Fibroblast of upper back skin (primary cell): ENCODE measurements at regions not wholly inside any gene's neighbourhood (a gene's known extent, or its start where the extent isn't known, plus 50 kb on each side); places are given as distances from the start of the nearest gene placed in this dataset.

ENCODE experiments used
- DNase-seq: peaks from one replicate; pipeline ENCODE4 v3.0.0-alpha.2; 2013

DNA sequence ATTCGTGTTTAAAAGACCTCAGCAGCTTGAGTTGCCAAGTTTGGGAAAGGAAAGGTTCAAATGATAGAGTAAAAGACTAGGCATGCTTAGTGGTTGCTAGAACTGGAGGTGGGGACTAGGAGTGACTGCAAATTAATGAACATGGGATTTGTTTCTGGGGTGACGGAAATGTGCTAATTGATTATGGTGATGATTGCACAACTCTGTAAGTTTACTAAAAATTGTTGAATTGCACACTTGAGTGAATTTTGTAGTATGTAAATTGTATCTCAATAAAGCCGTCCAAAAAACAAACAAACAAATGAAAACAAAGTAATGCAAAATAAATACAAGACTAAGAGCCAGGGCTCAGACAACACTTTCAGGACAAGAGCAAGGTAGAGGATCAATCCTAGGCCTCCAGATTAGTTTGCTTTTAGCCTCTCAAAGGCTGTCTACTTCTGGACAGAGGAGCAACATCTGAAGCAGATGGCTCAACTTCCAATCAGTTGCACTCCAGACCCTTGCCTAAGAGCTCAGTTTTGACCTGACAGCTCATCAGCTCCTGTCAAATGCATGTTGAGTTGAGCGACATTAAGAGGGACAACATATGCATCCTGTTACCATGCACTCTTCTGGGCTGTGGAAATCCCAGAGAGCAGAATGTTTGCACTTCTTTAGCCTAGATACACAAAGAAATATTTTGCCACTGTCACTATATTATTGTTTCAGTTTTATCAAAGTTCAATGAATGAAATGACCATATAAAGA lies 111.2 kb upstream of the ASIC2 start:
- no peak for DNase-seq

DNA sequence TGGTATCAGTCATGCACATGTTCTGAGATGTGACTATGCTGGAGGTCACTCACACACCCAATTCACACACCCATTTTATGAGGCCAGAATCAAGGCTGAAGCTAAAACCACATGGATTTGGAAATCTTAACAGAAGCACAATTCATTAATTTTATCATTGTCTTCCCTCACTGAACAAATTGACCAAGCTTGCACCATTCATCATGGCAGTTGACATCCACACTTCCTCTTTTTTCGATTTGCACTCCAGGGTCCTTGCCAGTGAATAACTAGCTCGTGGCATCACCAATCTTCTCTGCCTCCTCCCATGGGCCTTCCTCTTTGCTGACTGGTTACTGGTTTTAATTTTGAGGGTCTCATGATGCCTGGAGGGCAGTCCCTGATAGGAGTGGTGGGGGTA lies 123.0 kb upstream of the ASIC2 start:
- DNase-seq: no peak

GRCh38 chr17:33421933-33422332 lies 128.8 kb upstream of the ASIC2 start:
- no peak for DNase-seq

DNA sequence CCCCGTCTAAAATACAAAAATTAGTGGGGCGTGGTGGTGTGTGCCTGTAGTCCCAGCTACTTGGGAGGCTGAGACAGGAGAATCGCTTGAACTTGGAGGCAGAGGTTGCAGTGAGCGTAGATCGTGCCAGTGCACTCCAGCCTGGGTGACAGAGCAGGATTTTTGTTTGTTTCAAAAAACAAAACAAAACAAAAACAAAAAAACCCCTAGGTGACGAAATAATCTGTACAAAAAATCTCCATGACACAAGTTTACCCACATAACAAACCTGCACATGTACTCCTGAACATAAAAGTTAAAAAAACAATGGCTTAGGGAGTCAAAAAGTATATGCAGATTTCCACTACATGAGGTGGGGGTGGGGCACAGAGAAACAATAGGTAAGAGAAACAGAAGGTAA lies 140.5 kb upstream of the ASIC2 start:
- DNase-seq: no peak

GRCh38 chr17:33434841-33435240 lies 141.7 kb upstream of the ASIC2 start:
- DNase-seq: no peak

- DNase-seq: peak; percentile 72
Measured at GRCh38 chr17:33435721-33436301, 142.7 kb upstream of the ASIC2 start.

- peak; percentile 76 for DNase-seq
Measured at GRCh38 chr17:33436321-33436720, 143.2 kb upstream of the ASIC2 start.

GRCh38 chr17:33438139-33438538 lies 145.0 kb upstream of the ASIC2 start:
- no peak for DNase-seq

DNA sequence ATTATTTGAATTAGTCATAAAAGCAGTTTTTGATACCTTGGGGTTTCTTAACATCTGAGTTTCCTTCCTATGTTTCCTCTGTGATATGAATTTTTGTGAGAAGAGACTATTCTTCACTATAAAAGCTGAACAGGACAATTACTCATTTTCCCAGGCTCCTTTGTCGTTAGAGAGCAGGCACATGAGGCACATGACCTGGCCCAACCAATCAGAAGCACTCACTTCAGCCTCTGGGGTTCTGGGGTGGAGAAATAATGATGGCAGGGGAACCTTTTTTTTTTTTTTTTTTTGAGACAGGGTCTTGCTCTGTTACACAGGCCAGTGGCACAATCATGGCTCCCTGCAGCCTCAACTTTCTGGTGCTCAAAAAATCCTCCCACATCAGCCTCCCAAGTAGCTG lies 145.5 kb upstream of the ASIC2 start:
- DNase-seq: no peak

DNA sequence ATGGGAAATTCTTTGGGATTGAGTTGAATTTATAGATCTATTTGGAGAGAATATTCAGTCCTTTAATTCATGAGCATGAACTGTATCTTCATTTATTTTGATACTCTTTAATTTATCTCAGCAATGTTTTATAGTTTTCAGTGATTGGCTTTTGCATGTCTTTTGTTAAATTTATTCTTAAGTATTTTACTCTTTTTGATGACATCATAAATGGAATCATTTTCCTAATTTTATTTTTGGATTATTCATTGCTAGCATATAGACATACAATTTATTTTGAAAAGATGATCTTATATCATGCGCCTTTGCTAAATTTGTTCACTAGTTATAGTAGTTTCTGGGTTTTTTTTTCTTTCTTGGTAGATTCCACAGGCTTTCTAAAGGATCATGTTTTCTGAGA lies 149.2 kb upstream of the ASIC2 start:
- no peak for DNase-seq

- DNase-seq: no peak
Measured at GRCh38 chr17:33444731-33445130, 151.6 kb upstream of the ASIC2 start.

GRCh38 chr17:33447090-33447489 lies 154.0 kb upstream of the ASIC2 start:
- DNase-seq: no peak

DNA sequence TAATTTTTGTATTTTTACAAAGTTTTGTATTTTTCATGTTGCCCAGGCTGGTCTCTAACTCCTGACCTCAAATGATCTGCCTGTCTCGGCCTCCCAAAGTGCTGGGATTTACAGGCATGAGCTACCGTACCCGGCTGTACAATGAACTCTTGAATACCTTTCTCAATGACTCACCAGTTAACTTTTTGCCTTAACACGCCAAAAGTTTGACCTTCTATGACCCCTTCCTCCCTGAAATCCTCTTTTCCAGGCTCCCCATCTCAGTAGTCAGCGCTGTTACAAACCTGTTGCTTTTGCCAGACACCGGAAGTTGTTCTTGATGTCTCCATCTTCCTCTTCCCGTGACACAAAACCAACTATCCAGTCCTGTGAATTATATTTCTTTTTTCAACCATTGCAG lies 158.1 kb upstream of the ASIC2 start:
- peak; percentile 24 for DNase-seq

- DNase-seq: no peak
Measured at GRCh38 chr17:33457477-33457876, 164.4 kb upstream of the ASIC2 start.

GRCh38 chr17:33459078-33459940 lies 166.2 kb upstream of the ASIC2 start:
- no peak for DNase-seq

GRCh38 chr17:33460781-33461450 lies 167.8 kb upstream of the ASIC2 start:
- no peak for DNase-seq

DNA sequence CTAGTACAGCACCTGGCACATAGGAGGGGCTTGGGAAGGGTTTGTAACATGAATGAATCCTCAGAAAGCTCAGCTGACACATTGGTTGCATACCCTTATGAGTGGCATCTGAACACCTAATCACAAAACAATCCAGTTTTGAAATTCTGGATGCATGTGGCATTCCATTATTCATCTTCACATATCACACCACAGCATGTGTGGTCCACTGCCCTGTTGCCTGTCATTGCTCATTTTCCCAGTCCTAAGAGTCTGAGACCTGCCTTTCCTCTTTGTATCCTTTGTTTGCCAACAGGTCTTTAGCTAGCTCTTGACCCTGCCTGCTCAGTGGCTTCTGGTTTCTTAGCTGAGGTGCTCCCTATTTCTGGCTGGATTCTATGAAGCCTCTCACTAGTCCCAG lies 170.8 kb upstream of the ASIC2 start:
- DNase-seq: peak; percentile 10

DNA sequence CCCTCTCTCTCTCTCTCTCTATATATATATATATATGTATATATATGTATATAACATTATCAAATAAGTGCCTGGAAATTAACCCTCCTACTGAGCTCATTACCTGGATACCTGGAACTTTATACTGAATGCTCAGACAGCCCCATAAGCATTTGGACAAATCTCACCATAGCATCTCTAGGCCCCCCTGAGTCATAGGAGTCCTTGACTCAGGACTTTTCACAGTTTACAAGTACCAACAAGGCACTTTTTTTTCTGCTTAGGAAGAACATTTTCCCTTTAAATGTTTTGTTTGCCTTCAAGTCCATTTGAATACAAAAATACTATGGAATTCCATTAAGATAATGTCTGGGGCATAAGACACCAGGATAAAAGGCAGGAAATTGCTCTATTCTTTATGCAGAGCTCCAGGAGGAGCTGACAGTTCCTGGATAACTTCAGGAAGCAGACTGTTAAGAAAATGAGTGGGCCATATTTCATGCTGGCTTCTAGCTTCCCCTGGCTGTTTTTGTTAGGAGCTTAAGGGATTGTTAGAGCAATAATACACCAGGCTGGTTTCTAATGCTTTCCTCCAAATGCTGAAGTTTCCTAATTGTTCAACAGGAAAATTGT lies 171.7 kb upstream of the ASIC2 start:
- DNase-seq: peak; percentile 14

DNA sequence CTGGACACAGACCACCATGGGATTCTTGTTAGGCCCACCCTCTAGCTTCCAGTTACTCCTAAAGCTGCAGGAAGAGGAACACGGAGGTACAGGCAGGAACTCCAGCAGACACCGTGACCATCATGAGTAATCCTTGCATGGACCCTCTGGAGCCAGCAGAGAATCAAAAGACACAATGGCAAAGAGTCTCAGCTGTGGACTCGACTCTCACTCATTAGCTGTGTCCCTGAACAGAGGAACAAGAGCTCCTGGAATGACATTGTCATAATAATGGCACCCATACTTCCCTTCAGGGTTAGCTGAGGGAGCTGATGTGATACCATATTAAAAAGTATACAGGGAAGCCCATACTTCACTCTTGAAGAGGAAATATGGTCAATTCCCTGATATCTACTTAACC lies 176.3 kb upstream of the ASIC2 start:
- DNase-seq: peak; percentile 10

DNA sequence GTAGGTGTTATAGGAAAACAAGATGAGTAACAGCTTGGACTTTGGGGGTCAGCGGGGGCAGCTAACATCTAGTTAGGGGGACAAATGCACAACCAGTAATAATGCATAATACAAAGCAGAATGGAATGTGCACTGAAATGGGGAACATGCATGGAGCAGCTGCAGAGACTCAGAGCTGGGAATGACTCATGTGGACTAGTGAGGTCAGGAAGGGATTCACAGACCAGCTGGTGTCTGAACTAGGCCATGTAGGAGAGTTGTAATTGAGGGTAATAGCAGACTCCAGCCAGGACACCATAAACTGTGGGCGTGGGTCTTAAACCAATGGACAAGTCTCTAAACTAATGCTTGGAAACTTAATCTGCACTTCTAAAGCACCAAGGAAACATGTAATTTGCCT lies 176.8 kb upstream of the ASIC2 start:
- peak; percentile 93 for DNase-seq

- no peak for DNase-seq
Measured at GRCh38 chr17:33473061-33473460, 180.0 kb upstream of the ASIC2 start.

- DNase-seq: no peak
Measured at GRCh38 chr17:33474789-33475188, 181.7 kb upstream of the ASIC2 start.

- no peak for DNase-seq
Measured at GRCh38 chr17:33475594-33475993, 182.5 kb upstream of the ASIC2 start.
